Dendritic cell treated with granulocyte-macrophage colony-stimulating factor and Interleukin-4, amounts not matched to agents 40 ng/mL and 50 ng/mL, for 4 days (primary cell): ENCODE measurements at regions not wholly inside any gene's neighbourhood (a gene's known extent, or its start where the extent isn't known, plus 50 kb on each side); places are given as distances from the start of the nearest gene placed in this dataset.

Source experiments
- H3K27ac Mint-ChIP-seq: one replicate; pipeline ENCODE4 v1.8.0; 2022; ENCODE audit warnings: mild to moderate bottlenecking, mixed read lengths
- H3K27me3 Mint-ChIP-seq: one replicate; pipeline ENCODE4 v1.8.0; 2022; ENCODE audit warnings: mild to moderate bottlenecking, mixed read lengths
- H3K36me3 Mint-ChIP-seq: one replicate; pipeline ENCODE4 v1.8.0; 2022; ENCODE audit warnings: low read depth, mixed read lengths
- H3K4me1 Mint-ChIP-seq: one replicate; pipeline ENCODE4 v1.8.0; 2022; ENCODE audit warnings: low read depth, mixed read lengths
- H3K4me3 Mint-ChIP-seq: one replicate; pipeline ENCODE4 v1.8.0; 2022; ENCODE audit warnings: mild to moderate bottlenecking, moderate library complexity, mixed read lengths
- H3K9me3 Mint-ChIP-seq: one replicate; pipeline ENCODE4 v1.8.0; 2022; ENCODE audit warnings: mixed read lengths
- intact Hi-C: fragments of 100-400 bp; cut with micrococcal nuclease; formaldehyde crosslinking; loops from one replicate; pipeline ENCODE4 v1.15.0; 2022

DNA sequence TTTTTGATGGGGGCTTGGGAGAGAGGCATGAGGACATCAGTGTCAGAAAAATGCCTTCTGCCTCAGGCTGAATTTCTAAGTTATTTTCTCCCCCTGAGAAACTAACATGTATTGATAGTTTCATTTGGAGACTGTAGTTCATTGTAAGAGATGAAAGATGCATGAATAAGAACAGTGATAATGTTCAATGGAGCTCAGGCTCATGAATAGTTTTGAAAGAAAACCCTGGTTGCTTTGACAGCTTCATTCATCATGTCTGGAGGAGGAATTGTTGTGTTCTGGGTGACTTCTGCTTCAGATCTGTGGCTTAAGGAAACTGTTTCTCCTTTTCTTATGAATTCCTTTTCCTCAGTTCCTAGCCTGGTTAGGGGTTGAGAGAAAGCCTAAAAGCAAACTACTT, 204.0 kb upstream of the LRRC3B start:
- Mint-ChIP-seq H3K36me3 (no peaks in the 10 kb centered on the region), H3K4me3 (no peak overlapping the region), H3K4me1 (no peaks in the 10 kb centered on the region), H3K27me3 (no peaks in the 10 kb centered on the region), H3K9me3 (peaks cover 62% of the 10 kb centered on the region), H3K27ac (no peak overlapping the region)
- intact Hi-C loops, result no loop called here

DNA sequence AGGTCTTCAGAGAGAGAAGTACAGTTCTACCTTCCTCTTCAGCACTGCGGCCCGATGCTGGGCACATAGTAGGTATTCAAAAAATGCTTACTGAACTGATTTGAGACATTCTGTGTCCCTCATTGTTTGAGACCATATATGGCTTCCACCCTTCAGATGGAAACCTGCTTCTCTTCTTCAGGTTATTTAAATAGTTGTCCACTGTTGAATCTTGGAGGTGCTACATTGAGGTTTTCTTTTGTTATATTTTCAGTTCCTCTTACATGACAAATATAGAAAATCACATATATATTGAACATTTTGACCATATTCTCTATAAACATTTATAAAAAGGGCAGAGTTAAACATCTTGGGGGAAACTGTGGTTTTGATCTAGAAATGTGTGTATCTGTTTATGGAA, 200.2 kb upstream of the LRRC3B start:
- no peaks in the 10 kb centered on the region for H3K27me3 Mint-ChIP-seq
- no peaks in the 10 kb centered on the region for H3K36me3 Mint-ChIP-seq
- intact Hi-C loops, result no loop called here
- peaks cover 51% of the 10 kb centered on the region for H3K9me3 Mint-ChIP-seq
- H3K4me1 Mint-ChIP-seq, result no peaks in the 10 kb centered on the region
- no peak overlapping the region for H3K27ac Mint-ChIP-seq
- no peak overlapping the region for H3K4me3 Mint-ChIP-seq

DNA sequence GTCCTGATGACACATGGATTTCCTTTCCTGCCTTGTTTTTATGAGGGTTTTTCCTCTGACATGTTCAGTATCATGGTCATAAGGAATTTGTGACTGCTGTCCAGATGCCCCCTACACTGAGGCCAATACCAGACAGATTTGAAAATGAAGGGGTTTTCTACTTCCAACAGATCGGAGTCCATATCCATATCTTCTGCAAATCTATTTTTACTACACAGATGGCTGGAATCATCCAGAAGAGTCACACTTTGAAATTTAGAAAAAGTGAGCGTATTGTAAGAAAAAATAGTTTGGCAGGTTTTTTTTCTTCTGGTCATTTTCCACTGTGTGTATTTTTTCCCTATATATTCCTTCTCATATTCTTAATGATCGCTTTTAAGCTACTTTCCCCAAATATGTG, 197.5 kb upstream of the LRRC3B start:
- peaks cover 58% of the 10 kb centered on the region for H3K9me3 Mint-ChIP-seq
- H3K4me3 Mint-ChIP-seq, result no peak overlapping the region
- no peak overlapping the region for H3K27ac Mint-ChIP-seq
- no peaks in the 10 kb centered on the region for H3K36me3 Mint-ChIP-seq
- no peaks in the 10 kb centered on the region for H3K27me3 Mint-ChIP-seq
- intact Hi-C loops, result no loop called here
- H3K4me1 Mint-ChIP-seq, result no peaks in the 10 kb centered on the region

DNA sequence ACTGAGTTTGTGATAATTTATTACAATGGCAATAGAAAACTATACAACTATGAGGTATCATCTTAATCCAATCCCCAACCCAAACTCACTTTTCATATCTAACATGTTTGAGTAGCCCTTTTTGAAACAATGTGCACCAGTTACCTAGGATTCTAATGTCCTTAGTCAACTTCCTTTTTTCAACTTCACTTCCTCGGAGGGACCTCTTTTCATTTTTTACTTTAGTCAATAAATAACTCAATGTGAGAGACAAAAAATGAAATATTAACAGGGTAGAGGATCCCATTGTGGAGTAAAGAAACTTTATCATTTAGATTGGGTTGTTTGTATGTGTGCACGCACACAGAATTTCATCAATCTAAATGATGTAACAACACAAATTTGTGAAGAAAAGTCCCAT, 193.6 kb upstream of the LRRC3B start:
- H3K27ac Mint-ChIP-seq, result no peak overlapping the region
- no peaks in the 10 kb centered on the region for H3K4me1 Mint-ChIP-seq
- H3K36me3 Mint-ChIP-seq, result no peaks in the 10 kb centered on the region
- H3K27me3 Mint-ChIP-seq, result no peaks in the 10 kb centered on the region
- intact Hi-C loops, result no loop called here
- H3K9me3 Mint-ChIP-seq, result peaks cover 25% of the 10 kb centered on the region
- no peak overlapping the region for H3K4me3 Mint-ChIP-seq

DNA sequence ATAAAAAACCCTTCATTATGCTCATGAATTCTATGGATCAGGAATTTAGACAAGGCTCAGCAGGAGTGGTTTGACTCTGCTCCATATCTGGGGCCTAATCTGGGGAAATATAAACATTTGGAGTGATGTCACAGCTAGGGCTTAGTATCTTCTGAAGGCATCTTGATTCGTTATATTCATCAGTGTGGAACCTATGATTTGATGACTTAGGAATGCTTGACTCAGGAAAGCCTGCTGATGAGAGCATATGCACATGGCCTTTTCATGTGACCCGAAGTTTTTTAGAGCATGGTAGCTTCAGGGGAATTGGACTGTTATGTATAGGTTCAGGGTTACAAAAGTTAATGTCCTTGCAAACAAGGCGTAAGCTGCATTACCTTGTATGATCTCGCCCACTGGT, 184.9 kb upstream of the LRRC3B start:
- intact Hi-C loops, result no loop called here
- no peak overlapping the region for H3K27ac Mint-ChIP-seq
- peaks cover 30% of the 10 kb centered on the region for H3K9me3 Mint-ChIP-seq
- H3K4me3 Mint-ChIP-seq, result no peak overlapping the region
- no peaks in the 10 kb centered on the region for H3K27me3 Mint-ChIP-seq
- no peaks in the 10 kb centered on the region for H3K36me3 Mint-ChIP-seq
- H3K4me1 Mint-ChIP-seq, result no peaks in the 10 kb centered on the region

DNA sequence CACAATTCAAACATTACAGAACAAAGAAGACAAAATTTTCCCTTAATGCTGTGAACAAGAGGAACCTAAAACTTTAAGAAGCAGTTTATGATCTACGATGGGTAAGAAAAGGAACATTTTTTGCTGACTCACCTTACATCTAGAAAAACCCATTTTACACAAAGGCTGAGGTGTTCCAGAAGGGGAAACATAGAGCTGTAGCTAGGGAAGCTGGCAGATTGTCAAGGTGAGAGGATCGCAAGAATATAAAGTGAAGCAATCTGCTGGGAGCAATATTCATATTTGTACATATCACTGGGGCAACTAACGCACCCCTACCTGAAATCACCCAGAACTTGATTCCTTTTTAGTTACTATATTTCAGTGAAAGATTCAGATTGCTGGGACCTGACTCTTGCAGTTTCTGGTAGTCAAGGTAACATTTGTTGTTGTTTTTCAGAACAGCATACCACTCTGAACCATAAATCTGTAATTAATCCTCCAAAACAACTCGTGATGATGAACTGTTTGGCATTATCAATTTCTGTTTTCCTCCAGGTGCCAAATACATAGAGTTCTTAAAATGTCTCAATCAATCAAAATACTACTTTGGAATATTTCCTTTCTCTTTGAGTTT, 184.1 kb upstream of the LRRC3B start:
- Mint-ChIP-seq H3K9me3 (peaks cover 33% of the 10 kb centered on the region), H3K27ac (no peak overlapping the region), H3K36me3 (no peaks in the 10 kb centered on the region), H3K4me3 (no peak overlapping the region), H3K4me1 (no peaks in the 10 kb centered on the region), H3K27me3 (no peaks in the 10 kb centered on the region)
- intact Hi-C loops, result no loop called here

DNA sequence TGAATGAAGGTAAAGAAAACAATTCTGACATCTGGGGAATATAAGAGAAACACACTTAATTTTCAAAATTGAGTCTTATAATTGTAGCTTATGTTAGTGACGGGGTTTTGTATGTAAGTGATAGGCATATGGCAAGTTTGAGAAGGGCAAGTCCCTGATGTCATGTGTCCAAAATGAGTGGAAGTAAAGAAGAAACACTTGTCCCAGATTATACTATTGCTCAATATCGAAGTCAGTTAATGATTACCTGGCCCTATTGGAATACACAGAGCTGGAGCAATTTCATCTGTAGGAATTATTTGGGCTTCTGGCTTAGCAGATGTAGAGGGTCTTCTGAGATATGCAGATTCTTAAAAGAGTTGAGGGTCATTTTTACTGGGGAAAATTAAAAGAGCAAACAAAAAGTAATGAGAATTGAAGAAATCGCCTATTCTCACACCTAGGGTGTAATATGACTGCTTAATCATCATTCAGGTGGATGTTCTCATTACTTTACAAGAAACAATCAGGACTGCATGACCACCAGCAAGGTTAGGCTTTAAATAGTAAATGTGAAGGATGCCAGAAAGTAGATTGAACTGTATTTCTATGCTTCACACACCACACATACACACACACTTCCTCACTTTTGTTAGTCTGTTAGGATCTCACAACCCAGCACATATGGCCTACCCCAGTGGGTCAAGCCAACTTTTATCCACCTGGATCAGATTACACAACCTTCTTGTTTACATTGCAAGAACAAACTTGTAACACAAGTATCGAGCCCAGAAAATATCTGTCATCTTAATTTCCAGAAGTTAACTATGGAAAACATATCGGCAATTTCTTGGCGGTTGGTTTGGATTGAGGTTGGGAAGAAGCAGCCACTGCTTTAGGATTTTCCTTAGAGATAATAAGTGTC, 183.3 kb upstream of the LRRC3B start:
- intact Hi-C loops, result no loop called here
- Mint-ChIP-seq H3K9me3 (peaks cover 33% of the 10 kb centered on the region), H3K27ac (no peak overlapping the region), H3K36me3 (no peaks in the 10 kb centered on the region), H3K4me3 (no peak overlapping the region), H3K4me1 (no peaks in the 10 kb centered on the region), H3K27me3 (no peaks in the 10 kb centered on the region)

DNA sequence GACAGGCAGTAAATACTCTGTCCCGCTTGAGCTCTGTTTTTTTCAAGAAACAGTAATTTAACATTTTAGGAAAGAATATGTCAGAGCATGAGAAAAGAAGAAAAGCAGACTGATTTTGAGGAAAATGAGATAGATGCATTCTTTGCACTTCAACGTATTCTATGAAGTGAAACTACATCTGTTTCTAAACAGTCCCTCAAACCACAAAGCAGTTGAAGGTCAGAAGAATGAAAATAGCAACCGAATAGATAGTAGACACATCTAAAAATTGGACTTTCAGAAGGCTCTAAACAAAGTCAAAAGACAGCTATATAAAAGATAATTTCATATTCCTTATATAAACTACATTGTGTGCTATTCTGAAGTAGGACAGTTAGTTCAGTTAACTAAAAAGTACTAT, 172.6 kb upstream of the LRRC3B start:
- no peaks in the 10 kb centered on the region for H3K4me1 Mint-ChIP-seq
- intact Hi-C loops, result no loop called here
- no peak overlapping the region for H3K27ac Mint-ChIP-seq
- H3K4me3 Mint-ChIP-seq, result no peak overlapping the region
- no peaks in the 10 kb centered on the region for H3K27me3 Mint-ChIP-seq
- peaks cover 18% of the 10 kb centered on the region for H3K9me3 Mint-ChIP-seq
- H3K36me3 Mint-ChIP-seq, result no peaks in the 10 kb centered on the region

DNA sequence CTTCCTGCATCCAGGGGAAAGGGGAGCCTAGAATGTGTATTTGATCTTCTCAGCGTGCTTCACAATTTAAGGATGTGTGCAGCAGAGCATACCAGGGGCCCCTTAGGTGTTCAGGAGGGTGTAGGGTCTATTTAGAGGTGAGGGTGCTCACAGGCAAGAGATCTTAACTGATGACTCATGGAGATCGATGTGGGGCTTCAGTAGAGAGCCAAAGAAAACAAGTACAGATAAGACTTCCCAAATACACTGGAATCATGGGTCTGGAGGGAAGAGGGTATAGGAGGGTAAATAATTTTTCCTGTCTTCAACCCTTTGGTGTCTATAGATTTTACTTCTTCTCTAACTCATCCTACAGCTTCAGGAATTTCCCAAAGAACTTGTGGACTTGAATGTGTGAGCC, 170.2 kb upstream of the LRRC3B start:
- intact Hi-C loops, result no loop called here
- no peaks in the 10 kb centered on the region for H3K36me3 Mint-ChIP-seq
- H3K9me3 Mint-ChIP-seq, result peaks cover 18% of the 10 kb centered on the region
- no peak overlapping the region for H3K27ac Mint-ChIP-seq
- H3K27me3 Mint-ChIP-seq, result no peaks in the 10 kb centered on the region
- no peak overlapping the region for H3K4me3 Mint-ChIP-seq
- H3K4me1 Mint-ChIP-seq, result no peaks in the 10 kb centered on the region

DNA sequence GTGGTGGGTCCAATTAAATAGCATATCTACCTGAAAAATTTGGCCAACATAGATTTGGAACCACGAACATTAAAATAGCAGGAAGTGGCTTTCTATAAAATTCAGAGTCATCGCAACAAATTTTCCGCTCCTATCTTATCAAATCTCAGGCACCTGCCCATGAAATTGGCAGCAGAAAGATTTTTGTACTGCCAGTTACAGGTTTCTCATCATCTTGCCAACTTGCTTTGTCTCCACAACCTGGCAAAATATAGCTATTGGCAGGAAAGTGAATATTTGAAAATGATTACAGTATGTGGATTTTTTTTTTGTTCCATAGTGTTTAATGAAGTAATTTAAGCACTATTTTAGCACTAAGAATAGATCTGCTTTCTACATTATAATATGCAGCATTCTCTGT, 161.6 kb upstream of the LRRC3B start:
- Mint-ChIP-seq H3K27me3 (no peaks in the 10 kb centered on the region), H3K4me3 (no peak overlapping the region), H3K4me1 (no peaks in the 10 kb centered on the region), H3K36me3 (no peaks in the 10 kb centered on the region), H3K27ac (no peak overlapping the region), H3K9me3 (peaks cover 48% of the 10 kb centered on the region)
- intact Hi-C loops, result loop anchor here (10.0 kb wide), 1 partner anchor 206 kb away; no protein-coding TSS in a partner anchor

DNA sequence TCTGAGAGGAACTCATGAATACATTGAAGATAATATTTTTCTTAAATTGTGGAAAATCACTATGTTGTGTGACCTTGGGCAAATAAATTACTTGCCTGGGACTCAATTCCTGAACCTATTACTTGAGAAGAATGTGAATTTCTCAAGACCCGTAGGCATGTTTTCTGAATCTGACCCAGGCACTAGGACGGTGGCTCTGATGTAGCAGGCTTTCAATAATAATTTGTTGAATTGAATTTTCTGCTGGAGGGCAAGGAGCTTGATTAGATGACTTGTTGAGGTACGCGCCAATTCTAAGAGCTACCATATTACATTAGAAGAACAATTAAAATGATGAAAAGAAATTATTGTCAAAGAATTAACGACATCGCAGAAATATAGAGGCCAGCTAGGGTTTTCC, 150.2 kb upstream of the LRRC3B start:
- Mint-ChIP-seq H3K36me3 (no peaks in the 10 kb centered on the region), H3K27ac (no peak overlapping the region), H3K4me3 (no peak overlapping the region), H3K27me3 (no peaks in the 10 kb centered on the region), H3K9me3 (peaks cover 28% of the 10 kb centered on the region), H3K4me1 (no peaks in the 10 kb centered on the region)
- intact Hi-C loops, result no loop called here

DNA sequence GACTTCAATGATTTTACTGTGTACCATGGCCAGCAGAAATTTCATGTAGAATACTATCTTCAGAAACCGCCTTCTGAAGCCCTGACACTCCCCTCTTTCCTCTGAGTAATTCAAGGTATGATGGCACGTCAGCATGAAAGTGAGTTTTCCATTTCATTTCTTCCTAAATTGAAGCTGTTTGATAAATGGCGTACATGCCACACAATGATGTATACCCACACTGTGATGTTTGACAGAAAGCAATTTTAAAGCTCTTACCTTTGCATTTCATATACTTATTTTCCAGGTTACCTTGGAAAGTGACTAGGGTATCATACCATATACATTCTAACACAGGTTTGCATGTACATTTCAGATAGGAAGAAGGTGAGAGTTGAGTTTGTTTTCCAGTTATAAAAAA, 147.9 kb upstream of the LRRC3B start:
- Mint-ChIP-seq H3K27me3 (no peaks in the 10 kb centered on the region), H3K9me3 (peaks cover 8% of the 10 kb centered on the region), H3K36me3 (no peaks in the 10 kb centered on the region), H3K4me3 (no peak overlapping the region), H3K4me1 (no peaks in the 10 kb centered on the region), H3K27ac (no peak overlapping the region)
- intact Hi-C loops, result no loop called here

DNA sequence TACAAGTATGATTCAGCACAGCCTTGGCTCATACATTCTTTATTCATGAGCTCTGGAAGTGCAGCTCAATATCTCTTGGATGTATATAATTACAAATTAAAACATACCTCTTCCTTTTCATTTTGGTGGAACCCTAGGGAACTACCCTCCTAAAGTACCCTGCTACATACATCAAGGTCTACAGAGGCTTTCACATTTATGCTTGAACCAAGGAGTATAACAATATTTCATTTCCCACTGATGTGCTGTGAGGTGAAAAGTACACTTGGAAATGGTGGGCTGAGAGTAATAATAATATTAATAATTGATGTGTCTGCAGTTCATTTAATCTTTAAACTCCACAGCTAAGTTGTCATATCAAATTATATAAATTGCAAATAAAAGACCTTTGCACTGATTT, 142.2 kb upstream of the LRRC3B start:
- H3K4me1 Mint-ChIP-seq, result no peaks in the 10 kb centered on the region
- H3K4me3 Mint-ChIP-seq, result no peak overlapping the region
- no peaks in the 10 kb centered on the region for H3K27me3 Mint-ChIP-seq
- peaks cover 30% of the 10 kb centered on the region for H3K9me3 Mint-ChIP-seq
- H3K36me3 Mint-ChIP-seq, result no peaks in the 10 kb centered on the region
- intact Hi-C loops, result no loop called here
- H3K27ac Mint-ChIP-seq, result no peak overlapping the region

DNA sequence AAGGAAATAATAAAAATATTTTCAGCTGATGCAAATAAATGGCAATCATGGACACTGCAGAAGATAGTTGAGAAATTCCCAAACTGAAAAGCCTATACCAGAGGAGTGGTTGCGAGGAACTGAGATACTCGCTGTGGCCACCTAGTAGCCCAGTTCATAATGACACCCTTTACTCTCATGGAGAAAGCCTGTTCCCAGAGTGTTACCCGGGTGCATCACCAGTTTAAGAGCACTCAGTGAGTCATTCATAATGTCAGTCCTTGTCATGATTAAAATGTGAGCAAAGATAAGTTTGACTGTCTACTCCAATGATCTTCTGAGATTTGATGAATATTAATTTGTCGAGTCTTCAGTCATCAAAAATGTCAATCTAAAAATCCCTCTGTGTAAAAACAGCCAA, 138.4 kb upstream of the LRRC3B start:
- Mint-ChIP-seq H3K4me3 (no peak overlapping the region), H3K36me3 (no peaks in the 10 kb centered on the region), H3K27ac (no peak overlapping the region), H3K9me3 (peaks cover 49% of the 10 kb centered on the region), H3K27me3 (no peaks in the 10 kb centered on the region), H3K4me1 (no peaks in the 10 kb centered on the region)
- intact Hi-C loops, result no loop called here

DNA sequence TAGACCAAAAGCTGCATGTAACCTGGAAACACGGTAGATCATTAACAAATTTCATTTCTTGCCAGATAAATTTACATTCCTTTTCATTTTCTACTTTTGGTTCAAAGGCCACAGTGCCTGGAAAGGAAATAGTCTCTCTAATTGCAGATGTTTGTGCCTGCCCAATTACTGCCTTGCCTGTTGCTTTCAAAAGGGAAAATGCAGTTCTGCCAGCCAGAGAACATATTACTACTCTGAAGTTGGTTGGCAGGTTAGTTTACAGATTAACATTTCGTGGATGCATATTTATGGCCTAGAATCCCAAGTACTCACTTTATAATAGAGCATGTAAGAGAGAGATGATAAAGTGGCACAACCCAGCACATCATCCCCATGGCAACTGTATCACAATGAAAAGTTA, 124.3 kb upstream of the LRRC3B start:
- Mint-ChIP-seq H3K4me3 (no peak overlapping the region), H3K9me3 (peaks cover 45% of the 10 kb centered on the region), H3K27ac (no peak overlapping the region), H3K36me3 (no peaks in the 10 kb centered on the region), H3K4me1 (no peaks in the 10 kb centered on the region), H3K27me3 (no peaks in the 10 kb centered on the region)
- intact Hi-C loops, result no loop called here
